ENCODE measurements at regions not wholly inside any gene's neighbourhood (a gene's known extent, or its start where the extent isn't known, plus 50 kb on each side); places are given as distances from the start of the nearest gene placed in this dataset.

- TF ChIP-seq PHF20 (CRISPR knock-in tag; IDR thresholded peaks at IDR 0.05) (no peak), PHF21A (CRISPR knock-in tag; IDR thresholded peaks at IDR 0.05) (no peak), CTCF (CRISPR knock-in tag; IDR thresholded peaks at IDR 0.05) (no peak), CREM (IDR thresholded peaks at IDR 0.05) (no peak), CREM (CRISPR knock-in tag; IDR thresholded peaks at IDR 0.05) (no peak), SP1 (IDR thresholded peaks at IDR 0.05) (no peak), SP1 (CRISPR knock-in tag; IDR thresholded peaks at IDR 0.05) (no peak), HOXA7 (CRISPR knock-in tag; IDR thresholded peaks at IDR 0.05) (no peak), ZNF24 (IDR thresholded peaks at IDR 0.05) (no peak), BRF2 (CRISPR knock-in tag; IDR thresholded peaks at IDR 0.05) (no peak), POLR2A (IDR thresholded peaks at IDR 0.05; ENCODE audit: insufficient read depth in 1 of 2, low read depth in 2 of 2, low read length in 2 of 2) (no peak), REPIN1 (CRISPR knock-in tag; IDR thresholded peaks at IDR 0.05; ENCODE audit: borderline replicate concordance, low read depth) (no peak), NFYB (CRISPR knock-in tag; IDR thresholded peaks at IDR 0.05) (no peak), PRDM4 (CRISPR knock-in tag; IDR thresholded peaks at IDR 0.05; ENCODE audit: borderline replicate concordance) (no peak), CREB1 (IDR thresholded peaks at IDR 0.05) (no peak), CREB1 (CRISPR knock-in tag; IDR thresholded peaks at IDR 0.05) (no peak)
Observed at GRCh38 chr20:22862671-22863230, 172.4 kb upstream of the SSTR4 start.

All from HepG2 (cell line).